PC-9 (cell line): ENCODE measurements at regions not wholly inside any gene's neighbourhood (a gene's known extent, or its start where the extent isn't known, plus 50 kb on each side); places are given as distances from the start of the nearest gene placed in this dataset.

Experiments used
- BruUV-seq: library from RNA; stranded (reverse); fragments of 400-500 nt; replicated peaks from 2 replicates; lab custom pipeline; 2021; lab: Mats Ljungman, UMichigan
- CTCF ChIA-PET: fragments of 300-600 bp; sonication (Branson Sonifier 250); formaldehyde crosslinking; loops from one replicate; lab custom pipeline; 2022; ENCODE audit warnings: antibody characterized with exemption; lab: Charles Lee
- POLR2A ChIA-PET: fragments of 300-600 bp; sonication (Branson Sonifier 250); formaldehyde crosslinking; loops from one replicate; lab custom pipeline; 2022; ENCODE audit warnings: antibody characterized with exemption; ENCODE audit not compliant: unreplicated experiment; lab: Charles Lee
- DNase-seq, 2 experiments: peaks; one replicate each; pipeline versions ENCODE4 v3.0.0 to v3.0.0-alpha.2; 2015 to 2022; ENCODE audit warnings: mixed read lengths in 1 of 2
- H2AFZ ChIP-seq: fragments of 200-600 bp; sonication (generic); 2 replicates; pipeline ENCODE4 v1.8.1; 2017; ENCODE audit warnings: antibody characterized with exemption
- H3F3A ChIP-seq: fragments of 200-600 bp; sonication (generic); 2 replicates; pipeline ENCODE4 v1.8.1; 2017; ENCODE audit warnings: antibody characterized with exemption, mild to moderate bottlenecking, low read depth; ENCODE audit not compliant: insufficient read depth
- H3K27ac ChIP-seq: fragments of 200-600 bp; sonication (generic); 2 replicates; pipeline ENCODE4 v1.6.1; 2016; ENCODE audit warnings: mixed run types
- H3K27me3 ChIP-seq: fragments of 200-600 bp; sonication (generic); 2 replicates; pipeline ENCODE4 v1.6.1; 2016; ENCODE audit warnings: low read depth, mixed run types; ENCODE audit not compliant: insufficient read depth
- H3K36me3 ChIP-seq: fragments of 200-600 bp; sonication (generic); 2 replicates; pipeline ENCODE4 v1.6.1; 2016; ENCODE audit warnings: low read depth, mixed run types
- H3K4me1 ChIP-seq: fragments of 200-600 bp; sonication (generic); replicated peaks from 2 replicates; pipeline ENCODE4 v1.6.1; 2016; ENCODE audit warnings: mixed run types; ENCODE audit not compliant: insufficient read depth
- H3K4me2 ChIP-seq: fragments of 200-600 bp; sonication (generic); 2 replicates; pipeline ENCODE4 v1.6.1; 2017; ENCODE audit warnings: mixed run types
- H3K4me3 ChIP-seq: fragments of 200-600 bp; sonication (generic); 2 replicates; pipeline ENCODE4 v1.6.1; 2016; ENCODE audit warnings: mixed run types
- H3K79me2 ChIP-seq: fragments of 200-600 bp; sonication (generic); 2 replicates; pipeline ENCODE4 v1.6.1; 2017; ENCODE audit warnings: low read depth, mixed run types
- H3K9me2 ChIP-seq: fragments of 200-600 bp; sonication (generic); 2 replicates; pipeline ENCODE4 v1.8.1; 2017; ENCODE audit warnings: mild to moderate bottlenecking; ENCODE audit not compliant: insufficient read depth
- H3K9me3 ChIP-seq: fragments of 200-600 bp; sonication (generic); 2 replicates; pipeline ENCODE4 v1.8.1; 2016; ENCODE audit warnings: low read depth; ENCODE audit not compliant: insufficient read depth
- H4K20me1 ChIP-seq: fragments of 200-600 bp; sonication (generic); 2 replicates; pipeline ENCODE4 v1.8.1; 2017; ENCODE audit not compliant: insufficient read depth
- EZH2 ChIP-seq: fragments of 200-600 bp; sonication (generic); IDR thresholded peaks from 2 replicates; pipeline ENCODE4 v1.8.0; 2017; ENCODE audit warnings: antibody characterized with exemption, low read depth
- intact Hi-C: fragments of 100-400 bp; cut with micrococcal nuclease; formaldehyde crosslinking; loops from one replicate; pipeline ENCODE4 v1.10.0; 2022; ENCODE audit not compliant: unreplicated experiment
- TF ChIP-seq, protein P1 (sequence below): fragments of 200-600 bp; sonication (generic); conservative IDR thresholded peaks from 2 replicates; pipeline ENCODE4 v1.6.1; 2017; ENCODE audit warnings: mixed run types, antibody characterized with exemption, mild to moderate bottlenecking, moderate library complexity

GRCh38 chr1:212542761-212543187 lies 65.8 kb upstream of the ATF3 start:
- H3K4me3 ChIP-seq = no peak overlapping the region
- POLR2A ChIA-PET = no interaction called here
- no peaks in the 10 kb centered on the region for H3K36me3 ChIP-seq
- no peaks in the 10 kb centered on the region for H4K20me1 ChIP-seq
- H3K4me2 ChIP-seq = no peak overlapping the region
- TF ChIP-seq, protein P1, sequence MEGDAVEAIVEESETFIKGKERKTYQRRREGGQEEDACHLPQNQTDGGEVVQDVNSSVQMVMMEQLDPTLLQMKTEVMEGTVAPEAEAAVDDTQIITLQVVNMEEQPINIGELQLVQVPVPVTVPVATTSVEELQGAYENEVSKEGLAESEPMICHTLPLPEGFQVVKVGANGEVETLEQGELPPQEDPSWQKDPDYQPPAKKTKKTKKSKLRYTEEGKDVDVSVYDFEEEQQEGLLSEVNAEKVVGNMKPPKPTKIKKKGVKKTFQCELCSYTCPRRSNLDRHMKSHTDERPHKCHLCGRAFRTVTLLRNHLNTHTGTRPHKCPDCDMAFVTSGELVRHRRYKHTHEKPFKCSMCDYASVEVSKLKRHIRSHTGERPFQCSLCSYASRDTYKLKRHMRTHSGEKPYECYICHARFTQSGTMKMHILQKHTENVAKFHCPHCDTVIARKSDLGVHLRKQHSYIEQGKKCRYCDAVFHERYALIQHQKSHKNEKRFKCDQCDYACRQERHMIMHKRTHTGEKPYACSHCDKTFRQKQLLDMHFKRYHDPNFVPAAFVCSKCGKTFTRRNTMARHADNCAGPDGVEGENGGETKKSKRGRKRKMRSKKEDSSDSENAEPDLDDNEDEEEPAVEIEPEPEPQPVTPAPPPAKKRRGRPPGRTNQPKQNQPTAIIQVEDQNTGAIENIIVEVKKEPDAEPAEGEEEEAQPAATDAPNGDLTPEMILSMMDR = no peak
- TF ChIP-seq EZH2 = no peak
- intact Hi-C loops = no loop called here
- no peaks in the 10 kb centered on the region for H3K9me2 ChIP-seq
- BruUV-seq = no TSS peak
- H3K9me3 ChIP-seq = peaks cover 4% of the 10 kb centered on the region
- no peak overlapping the region for H3K27ac ChIP-seq
- CTCF ChIA-PET = no interaction called here
- no peaks in the 10 kb centered on the region for H3K79me2 ChIP-seq
- H3K4me1 ChIP-seq = no peaks in the 10 kb centered on the region
- no peaks in the 10 kb centered on the region for H3K27me3 ChIP-seq
- no peaks in the 10 kb centered on the region for H3F3A ChIP-seq
- no peak for DNase-seq
- no peak overlapping the region for H2AFZ ChIP-seq

- Histone ChIP-seq H3K4me1 (no peaks in the 10 kb centered on the region), H3K4me3 (no peak overlapping the region), H4K20me1 (no peaks in the 10 kb centered on the region), H3K36me3 (no peaks in the 10 kb centered on the region), H3K27me3 (no peaks in the 10 kb centered on the region), H2AFZ (no peak overlapping the region; the same call in 1 of the 2 replicates), H3K4me2 (no peak overlapping the region), H3F3A (no peaks in the 10 kb centered on the region), H3K9me3 (no peaks in the 10 kb centered on the region), H3K9me2 (no peaks in the 10 kb centered on the region), H3K27ac (no peak overlapping the region), H3K79me2 (no peaks in the 10 kb centered on the region)
- TF ChIP-seq, protein P1 = no peak
- no peak for TF ChIP-seq EZH2
- BruUV-seq = no TSS peak
- CTCF ChIA-PET = no interaction called here
- DNase-seq = no peak
- intact Hi-C loops = no loop called here
- POLR2A ChIA-PET = no interaction called here
Observed at GRCh38 chr1:212544110-212544509, 64.5 kb upstream of the ATF3 start.

GRCh38 chr1:212545941-212546635 lies 62.5 kb upstream of the ATF3 start:
- no peak for DNase-seq
- CTCF ChIA-PET = interaction anchor here (0.5 kb wide), 1 partner anchor 8 kb away, joined by 9 read pairs; no protein-coding TSS in a partner anchor
- no peak overlapping the region for H3K27ac ChIP-seq

More at GRCh38 chr1:212545941-212546635, 62.5 kb upstream of the ATF3 start:
- Histone ChIP-seq H3K36me3 (no peaks in the 10 kb centered on the region), H3K4me2 (no peak overlapping the region), H3F3A (no peaks in the 10 kb centered on the region), H3K4me1 (no peaks in the 10 kb centered on the region), H3K27me3 (no peaks in the 10 kb centered on the region), H2AFZ (no peak overlapping the region), H3K4me3 (no peak overlapping the region), H3K79me2 (no peaks in the 10 kb centered on the region), H3K9me3 (no peaks in the 10 kb centered on the region), H3K9me2 (no peaks in the 10 kb centered on the region), H4K20me1 (no peaks in the 10 kb centered on the region)
- intact Hi-C loops = no loop called here
- POLR2A ChIA-PET = interaction anchor here (0.7 kb wide), 1 partner anchor 907 kb away, joined by 4 read pairs; no protein-coding TSS in a partner anchor
- no peak for TF ChIP-seq EZH2
- TF ChIP-seq, protein P1 = no peak
- no TSS peak for BruUV-seq
